ENCODE measurements at regions not wholly inside any gene's neighbourhood (a gene's known extent, or its start where the extent isn't known, plus 50 kb on each side); places are given as distances from the start of the nearest gene placed in this dataset.

- H3K4me1 ChIP-seq (replicated peaks; ENCODE audit: insufficient read depth) = no peaks in the 10 kb centered on the region
- H3K27ac ChIP-seq = no peak overlapping the region
- DNase-seq = no peak
- TF ChIP-seq CTCF (conservative IDR thresholded peaks at IDR 0.05) = no peak
- TF ChIP-seq EZH2 (IDR thresholded peaks at IDR 0.05; ENCODE audit: low read depth) = no peak
- intact Hi-C loops (cut with micrococcal nuclease; ENCODE audit: unreplicated experiment) = no loop called here
- no peaks in the 10 kb centered on the region for H3K79me2 ChIP-seq (ENCODE audit: low read depth)
- BruUV-seq (replicated peaks) = no TSS peak
- ChIA-PET POLR2A (ENCODE audit: unreplicated experiment) (no interaction called here), CTCF (no interaction called here)
- H3K9me2 ChIP-seq (ENCODE audit: insufficient read depth) = no peaks in the 10 kb centered on the region
- H3K4me2 ChIP-seq = no peak overlapping the region
- H3K4me3 ChIP-seq = no peak overlapping the region
- no peaks in the 10 kb centered on the region for H4K20me1 ChIP-seq (ENCODE audit: insufficient read depth)
- H3K36me3 ChIP-seq (ENCODE audit: low read depth) = no peaks in the 10 kb centered on the region
- H2AFZ ChIP-seq = no peak overlapping the region
- no peaks in the 10 kb centered on the region; the same call in 1 of the 2 replicates for H3K27me3 ChIP-seq (ENCODE audit: insufficient read depth, low read depth)
- no peaks in the 10 kb centered on the region for H3F3A ChIP-seq (ENCODE audit: insufficient read depth, low read depth)
- no peaks in the 10 kb centered on the region for H3K9me3 ChIP-seq (ENCODE audit: insufficient read depth, low read depth)
Measured at GRCh38 chr16:59114790-59115189, 380.7 kb upstream of the GOT2 start.

GRCh38 chr16:59113004-59113670 lies 379.0 kb upstream of the GOT2 start:
- no peak overlapping the region for H3K27ac ChIP-seq

GRCh38 chr16:59111280-59111679 lies 377.2 kb upstream of the GOT2 start:
- Histone ChIP-seq H3K9me3 (ENCODE audit: insufficient read depth, low read depth) (no peaks in the 10 kb centered on the region), H3K79me2 (ENCODE audit: low read depth) (no peaks in the 10 kb centered on the region), H4K20me1 (ENCODE audit: insufficient read depth) (no peaks in the 10 kb centered on the region), H3F3A (ENCODE audit: insufficient read depth, low read depth) (no peaks in the 10 kb centered on the region), H3K36me3 (ENCODE audit: low read depth) (no peaks in the 10 kb centered on the region), H3K4me2 (no peak overlapping the region), H3K27ac (no peak overlapping the region), H3K4me3 (no peak overlapping the region), H3K9me2 (ENCODE audit: insufficient read depth) (no peaks in the 10 kb centered on the region), H3K4me1 (replicated peaks; ENCODE audit: insufficient read depth) (no peaks in the 10 kb centered on the region), H3K27me3 (ENCODE audit: insufficient read depth, low read depth) (no peaks in the 10 kb centered on the region; the same call in 1 of the 2 replicates), H2AFZ (no peak overlapping the region)
- no TSS peak for BruUV-seq (replicated peaks)
- no peak for TF ChIP-seq CTCF (conservative IDR thresholded peaks at IDR 0.05)
- no peak for TF ChIP-seq EZH2 (IDR thresholded peaks at IDR 0.05; ENCODE audit: low read depth)
- POLR2A ChIA-PET (ENCODE audit: unreplicated experiment) = no interaction called here
- CTCF ChIA-PET = no interaction called here
- DNase-seq = no peak
- intact Hi-C loops (cut with micrococcal nuclease; ENCODE audit: unreplicated experiment) = no loop called here

More at GRCh38 chr16:59113004-59113670, 379.0 kb upstream of the GOT2 start:
- Histone ChIP-seq H4K20me1 (ENCODE audit: insufficient read depth) (no peaks in the 10 kb centered on the region), H3K79me2 (ENCODE audit: low read depth) (no peaks in the 10 kb centered on the region), H3K27me3 (ENCODE audit: insufficient read depth, low read depth) (no peaks in the 10 kb centered on the region; the same call in 1 of the 2 replicates), H3K36me3 (ENCODE audit: low read depth) (no peaks in the 10 kb centered on the region), H3K4me1 (replicated peaks; ENCODE audit: insufficient read depth) (no peaks in the 10 kb centered on the region), H2AFZ (no peak overlapping the region), H3K4me2 (no peak overlapping the region), H3K9me3 (ENCODE audit: insufficient read depth, low read depth) (no peaks in the 10 kb centered on the region), H3K4me3 (no peak overlapping the region), H3K9me2 (ENCODE audit: insufficient read depth) (no peaks in the 10 kb centered on the region), H3F3A (ENCODE audit: insufficient read depth, low read depth) (no peaks in the 10 kb centered on the region)
- BruUV-seq (replicated peaks) = no TSS peak
- intact Hi-C loops (cut with micrococcal nuclease; ENCODE audit: unreplicated experiment) = no loop called here
- DNase-seq = no peak
- TF ChIP-seq CTCF (conservative IDR thresholded peaks at IDR 0.05) (no peak), EZH2 (IDR thresholded peaks at IDR 0.05; ENCODE audit: low read depth) (no peak)
- ChIA-PET POLR2A (ENCODE audit: unreplicated experiment) (no interaction called here), CTCF (no interaction called here)

Measured in PC-9 (cell line).